H1 (cell line): ENCODE measurements at regions not wholly inside any gene's neighbourhood (a gene's known extent, or its start where the extent isn't known, plus 50 kb on each side); places are given as distances from the start of the nearest gene placed in this dataset.

ENCODE experiments used
- ASH2L ChIP-seq: fragments of 200-600, 300-600 bp; sonication (generic); IDR thresholded peaks from one replicate; pipeline ENCODE4 v1.7.1; 2017; ENCODE audit warnings: low read length
- ATF2 ChIP-seq: IDR thresholded peaks from 2 replicates; pipeline ENCODE4 v1.6.1; 2012; ENCODE audit warnings: low read length, inconsistent platforms
- BRCA1 ChIP-seq: IDR thresholded peaks from 2 replicates; pipeline ENCODE4 v1.6.1; 2012; ENCODE audit warnings: low read depth, low read length, improper control_type of control experiment
- CBX5 ChIP-seq: fragments of 300-800, 300-1000 bp; sonication (generic); IDR thresholded peaks from 2 replicates; pipeline ENCODE4 v1.7.1; 2016; ENCODE audit warnings: antibody characterized with exemption, low read length, low read depth
- CBX8 ChIP-seq: fragments of 300-800, 300-1000 bp; sonication (generic); IDR thresholded peaks from 2 replicates; pipeline ENCODE4 v1.7.1; 2016; ENCODE audit warnings: low read depth, low read length, borderline replicate concordance
- CTCF ChIP-seq, 3 experiments: IDR thresholded peaks; 1 replicate in 2 of 3; 2 replicates in 1 of 3; pipeline versions ENCODE4 v1.5.1 to v1.6.1; 2011; ENCODE audit warnings: low read length in 3 of 3, mild to moderate bottlenecking in 3 of 3, inconsistent platforms in 2 of 3, low read depth in 1 of 3, moderate library complexity in 1 of 3; ENCODE audit not compliant: insufficient read depth in 1 of 3; ENCODE audit errors: control extremely low read depth in 1 of 3
- FOSL1 ChIP-seq: IDR thresholded peaks from 2 replicates; pipeline ENCODE4 v1.6.1; 2011; ENCODE audit warnings: mild to moderate bottlenecking, low read depth, low read length, moderate library complexity; ENCODE audit not compliant: insufficient read depth
- GABPA ChIP-seq: IDR thresholded peaks from 2 replicates; pipeline ENCODE4 v1.6.1; 2011; ENCODE audit warnings: mild to moderate bottlenecking, low read length, moderate library complexity, borderline replicate concordance; ENCODE audit not compliant: insufficient read depth
- HDAC2 ChIP-seq, 2 experiments: fragments of 300-600 bp in 1 of 2; sonication (generic) in 1 of 2; IDR thresholded peaks; 2 replicates each; pipeline ENCODE4 v1.6.1; 2011 to 2012; ENCODE audit warnings: low read depth in 2 of 2, low read length in 2 of 2, mild to moderate bottlenecking in 2 of 2, moderate library complexity in 2 of 2, borderline replicate concordance in 1 of 2, inconsistent platforms in 1 of 2
- HDAC6 ChIP-seq: IDR thresholded peaks from one replicate; pipeline ENCODE4 v1.7.1; 2012; ENCODE audit warnings: low read depth, mild to moderate bottlenecking, inconsistent platforms, low read length, moderate library complexity
- JUND ChIP-seq: IDR thresholded peaks from 2 replicates; pipeline ENCODE4 v1.6.1; 2011; ENCODE audit warnings: mild to moderate bottlenecking, improper control_type of control experiment, low read length
- NANOG ChIP-seq: IDR thresholded peaks from 2 replicates; pipeline ENCODE4 v1.6.1; 2011; ENCODE audit warnings: low read length, low read depth, mild to moderate bottlenecking, inconsistent platforms; ENCODE audit not compliant: insufficient read depth, poor library complexity, severe bottlenecking
- NRF1 ChIP-seq: IDR thresholded peaks from 2 replicates; pipeline ENCODE4 v1.6.1; 2011; ENCODE audit warnings: mild to moderate bottlenecking, low read depth, low read length, improper control_type of control experiment
- PHF8 ChIP-seq: fragments of 200-600 bp; sonication (generic); conservative IDR thresholded peaks from 2 replicates; pipeline ENCODE4 v1.7.1; 2012; ENCODE audit warnings: low read depth, mild to moderate bottlenecking, inconsistent platforms, low read length, moderate library complexity
- RXRA ChIP-seq: IDR thresholded peaks from 2 replicates; pipeline ENCODE4 v1.6.1; 2011; ENCODE audit warnings: low read depth, mild to moderate bottlenecking, low read length, moderate library complexity; ENCODE audit not compliant: insufficient read depth
- SIX5 ChIP-seq: IDR thresholded peaks from 2 replicates; pipeline ENCODE4 v1.6.1; 2011; ENCODE audit warnings: mild to moderate bottlenecking, low read depth, low read length
- SP2 ChIP-seq: IDR thresholded peaks from 2 replicates; pipeline ENCODE4 v1.6.1; 2012; ENCODE audit warnings: mild to moderate bottlenecking, low read length, inconsistent platforms
- ZNF274 ChIP-seq: IDR thresholded peaks from 2 replicates; pipeline ENCODE4 v1.7.0; 2012; ENCODE audit warnings: low read length, borderline replicate concordance; ENCODE audit errors: extremely low read depth
- TF ChIP-seq, protein P1 (sequence below): IDR thresholded peaks from 2 replicates; pipeline ENCODE4 v1.6.1; 2012; ENCODE audit warnings: inconsistent platforms

- TF ChIP-seq ATF2 (no peak), HDAC6 (no peak), ZNF274 (no peak), FOSL1 (no peak), BRCA1 (no peak), NRF1 (no peak), GABPA (no peak), CBX5 (no peak), CBX8 (no peak), NANOG (no peak), SIX5 (no peak), CTCF (IDR thresholded peaks at IDR 0.05; ENCODE audit: control extremely low read depth in 1 of 3, insufficient read depth in 1 of 3, low read depth in 1 of 3, low read length in 3 of 3) (no peak), HDAC2 (IDR thresholded peaks at IDR 0.05; ENCODE audit: borderline replicate concordance in 1 of 2, low read depth in 2 of 2, low read length in 2 of 2) (peak; percentile 55 to 87; a peak in 2 of 4 replicates), ASH2L (peak; percentile 100), RXRA (no peak), JUND (no peak), SP2 (no peak), PHF8 (peak; percentile 43)
- TF ChIP-seq, protein P1, sequence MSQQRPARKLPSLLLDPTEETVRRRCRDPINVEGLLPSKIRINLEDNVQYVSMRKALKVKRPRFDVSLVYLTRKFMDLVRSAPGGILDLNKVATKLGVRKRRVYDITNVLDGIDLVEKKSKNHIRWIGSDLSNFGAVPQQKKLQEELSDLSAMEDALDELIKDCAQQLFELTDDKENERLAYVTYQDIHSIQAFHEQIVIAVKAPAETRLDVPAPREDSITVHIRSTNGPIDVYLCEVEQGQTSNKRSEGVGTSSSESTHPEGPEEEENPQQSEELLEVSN: no peak
These were observed 131.6 kb upstream of the NIPBL start (continued) for GRCh38 chr5:36744773-36745589.
